NCI-H2081 treated with DMSO at 0.1 percent for 48 hours (cell line): ENCODE measurements at regions not wholly inside any gene's neighbourhood (a gene's known extent, or its start where the extent isn't known, plus 50 kb on each side); places are given as distances from the start of the nearest gene placed in this dataset.
"Not testable (repeated sequence)": the region's sequence is repeated elsewhere in the genome, so short reads cannot be mapped to it uniquely, and the experiment has no call there.

Experiments
- DNase-seq: peaks from one replicate; lab custom pipeline; 2025; lab: John Stamatoyannopoulos, UW

DNA sequence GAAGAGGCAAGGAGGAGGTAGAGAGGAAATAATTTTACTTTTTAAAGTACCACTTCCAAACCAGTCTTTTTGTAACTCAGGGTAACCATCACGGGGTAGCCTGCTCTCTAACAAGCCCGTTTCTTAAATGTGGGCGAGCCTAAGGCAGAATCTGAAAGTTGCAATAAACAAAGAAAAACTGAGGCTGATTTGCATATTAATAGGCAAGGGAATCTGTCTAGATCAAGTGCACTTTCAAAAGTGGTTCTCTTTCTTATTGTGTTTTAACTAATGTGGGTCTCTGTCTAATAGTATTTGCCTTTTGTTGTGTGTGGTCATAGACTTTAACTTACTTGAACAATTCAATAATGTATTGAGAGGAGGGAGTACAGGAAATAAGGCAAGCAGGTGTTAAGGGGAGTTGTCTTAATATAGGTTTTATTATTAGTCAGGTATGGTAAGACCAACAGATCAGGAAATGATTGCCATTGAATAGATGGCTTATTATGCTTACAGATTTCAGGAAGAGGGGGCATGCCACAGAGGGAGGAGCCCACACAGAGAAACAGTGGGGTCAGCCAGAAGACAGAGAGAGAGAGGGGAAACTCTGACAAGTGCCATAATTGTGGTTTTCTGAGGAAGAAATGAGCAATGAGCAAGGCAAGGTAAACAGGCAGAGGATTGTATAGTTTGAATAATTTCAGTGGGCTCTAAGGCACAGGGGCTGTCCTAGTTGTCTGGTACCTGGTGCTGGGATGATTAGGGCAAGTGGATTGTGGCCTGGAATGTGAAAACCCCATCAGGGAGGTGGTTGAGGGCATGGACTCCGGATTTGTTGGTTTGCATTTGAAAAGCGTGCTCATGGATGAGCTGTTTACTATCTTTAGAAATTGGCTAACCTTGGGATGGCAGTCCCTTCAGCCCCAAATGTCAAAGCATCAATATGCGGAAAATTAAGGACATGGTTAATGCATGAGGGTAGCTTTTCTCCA lies 237.2 kb downstream of the TOX3 start:
- DNase-seq = no peak

DNA sequence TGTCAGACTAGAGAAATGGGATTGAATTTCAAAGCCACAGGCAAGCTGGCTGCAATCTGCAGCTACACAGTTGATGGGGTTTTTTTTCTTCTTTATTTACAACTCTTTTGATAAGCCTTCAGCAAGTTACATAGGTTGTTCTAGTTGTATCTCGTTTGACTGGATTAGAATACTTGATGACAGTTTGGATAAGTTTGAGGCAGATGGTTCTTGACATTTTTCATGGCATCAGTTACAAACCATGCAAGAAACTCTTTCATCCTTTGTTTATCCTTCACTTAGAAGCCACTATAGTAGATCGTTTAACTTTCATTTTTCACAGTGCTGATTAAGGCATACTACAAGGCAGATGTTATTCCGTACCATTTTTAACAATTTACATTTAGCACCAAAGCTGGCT lies 238.9 kb downstream of the TOX3 start:
- no peak for DNase-seq

GRCh38 chr16:52301026-52301425 lies 245.9 kb downstream of the TOX3 start:
- DNase-seq = no peak

DNA sequence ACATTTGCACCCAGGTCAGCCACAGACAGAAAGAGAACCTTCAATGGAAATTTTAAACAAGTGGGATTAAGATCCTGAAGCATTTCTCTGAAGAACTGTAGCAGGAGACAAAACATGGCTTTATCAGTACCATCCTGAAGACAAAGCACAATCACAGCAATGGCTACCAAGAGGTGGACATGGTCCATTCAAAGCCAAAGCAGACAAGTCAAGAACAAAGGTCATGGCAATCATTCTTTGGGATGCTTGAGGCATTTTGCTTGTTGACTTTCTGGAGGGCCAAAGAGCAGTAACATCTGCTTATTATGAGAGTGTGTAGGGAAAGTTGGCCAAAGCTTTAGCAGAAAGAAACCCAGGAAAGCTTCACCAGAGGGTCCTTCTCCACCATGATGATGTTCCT lies 248.2 kb downstream of the TOX3 start:
- no peak for DNase-seq

GRCh38 chr16:52296706-52297315 lies 250.1 kb downstream of the TOX3 start:
- DNase-seq = not testable (repeated sequence)

DNA sequence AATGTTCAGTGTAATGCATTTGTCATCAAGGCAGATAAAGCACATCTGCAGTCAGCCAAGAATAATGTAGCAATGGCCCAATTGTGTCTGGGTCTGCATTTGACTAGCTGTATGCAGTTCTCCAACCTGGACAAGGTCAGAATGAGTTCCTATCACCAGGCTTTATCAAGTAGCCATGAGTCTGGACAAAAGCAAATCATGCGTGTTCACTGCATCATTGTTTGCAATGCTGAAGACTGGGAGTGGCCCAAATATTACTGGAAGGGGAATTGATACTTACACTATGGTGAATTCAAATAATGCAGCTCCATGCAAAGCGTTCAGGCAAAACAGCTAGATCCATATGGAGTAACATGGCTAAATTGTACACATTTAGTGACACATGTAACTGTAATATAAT lies 250.9 kb downstream of the TOX3 start:
- no peak for DNase-seq

DNA sequence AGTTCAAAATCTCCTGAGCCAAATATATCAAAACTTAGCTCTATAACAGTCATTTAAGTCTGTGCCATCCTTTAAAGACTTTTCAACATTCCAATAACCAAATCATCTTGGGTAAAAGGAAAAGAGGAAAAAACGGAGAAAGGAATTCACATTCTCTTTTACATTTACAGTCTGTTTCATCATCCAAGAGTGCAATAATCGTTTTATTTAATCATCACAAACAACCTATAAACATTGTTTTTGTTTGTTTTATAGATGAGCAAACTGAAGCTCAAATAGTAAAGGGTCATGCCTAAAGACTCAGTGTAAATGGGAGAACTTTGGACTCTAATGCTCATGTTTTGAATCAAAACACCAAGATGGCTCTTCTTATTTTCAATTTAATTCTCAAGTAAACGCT lies 252.3 kb downstream of the TOX3 start:
- no peak for DNase-seq

GRCh38 chr16:52293204-52293603 lies 253.7 kb downstream of the TOX3 start:
- no peak for DNase-seq

- DNase-seq = no peak
Measured at GRCh38 chr16:52283584-52284375, 263.2 kb downstream of the TOX3 start.

- no peak for DNase-seq
Measured at GRCh38 chr16:52283018-52283417, 263.9 kb downstream of the TOX3 start.

GRCh38 chr16:52280086-52280485 lies 266.9 kb downstream of the TOX3 start:
- no peak for DNase-seq

DNA sequence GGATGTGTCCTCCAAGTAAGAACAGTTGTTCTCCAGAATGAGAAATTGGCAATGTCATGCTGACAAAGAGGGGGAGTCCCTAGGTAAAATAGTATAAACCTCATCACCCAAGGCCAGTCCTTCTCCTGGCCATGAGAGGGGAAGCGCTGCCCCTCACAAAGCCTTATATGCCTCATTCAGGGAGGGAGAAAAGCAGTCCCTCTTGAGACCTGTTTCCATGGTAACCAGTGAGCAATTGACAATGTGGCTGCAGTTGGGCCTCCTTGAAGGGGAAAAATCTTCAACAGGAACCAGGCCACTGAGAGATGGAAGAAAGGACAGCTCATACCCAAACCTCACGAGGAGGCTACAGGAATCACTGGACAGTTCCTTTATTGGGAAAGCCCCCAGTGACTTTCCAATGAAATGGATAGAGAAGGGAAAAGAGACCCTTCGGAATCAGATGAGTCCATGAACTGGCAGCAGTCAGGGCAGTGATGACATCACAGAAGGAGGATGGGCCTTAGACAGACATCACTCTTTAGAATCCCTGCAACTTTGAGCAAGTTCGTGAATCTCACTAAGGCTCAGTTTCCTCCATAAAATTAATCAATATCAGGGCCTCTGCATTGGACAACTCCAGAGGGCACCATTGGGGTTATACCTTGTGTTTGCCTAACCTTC lies 275.7 kb downstream of the TOX3 start:
- no peak for DNase-seq

DNA sequence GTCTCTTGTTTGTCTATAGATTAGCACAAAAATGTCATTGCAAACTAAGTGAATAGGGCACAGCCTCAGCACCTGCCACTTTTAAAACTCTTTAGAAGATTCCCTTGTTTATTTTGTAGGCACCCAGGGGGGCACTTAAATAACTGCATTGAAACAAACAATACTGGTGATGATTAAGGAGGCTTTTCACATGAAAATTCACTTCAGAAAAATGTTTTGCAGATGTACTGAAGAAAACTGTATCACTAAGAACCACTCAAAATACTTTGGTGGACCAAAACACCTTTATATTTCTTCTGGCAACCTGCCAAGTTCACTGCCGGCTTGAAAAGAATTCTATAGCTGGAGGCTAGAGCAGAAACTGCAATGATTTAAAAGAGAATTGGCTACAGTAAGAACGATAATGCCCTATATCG lies 281.5 kb downstream of the TOX3 start:
- DNase-seq = no peak

DNA sequence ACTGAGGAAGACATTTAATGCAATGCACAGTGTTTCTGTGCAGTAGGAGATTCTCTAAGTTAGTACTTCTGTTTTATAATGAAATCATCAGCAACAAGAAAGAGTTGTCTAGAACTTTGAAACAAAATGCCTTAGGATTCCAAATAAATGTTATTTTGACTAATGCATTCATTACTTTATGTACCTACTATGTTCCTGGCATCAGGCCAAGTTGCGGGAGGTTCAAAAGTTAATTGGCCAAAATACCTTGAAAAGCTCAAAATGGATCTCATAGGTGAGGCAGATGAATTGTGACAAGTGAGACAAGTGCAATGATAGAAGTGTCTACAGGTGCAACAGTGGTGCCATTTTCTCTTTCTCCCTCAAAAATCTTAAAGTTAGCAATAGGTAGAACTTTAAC lies 289.4 kb downstream of the TOX3 start:
- no peak for DNase-seq

- DNase-seq = no peak
Measured at GRCh38 chr16:52256310-52257078, 290.4 kb downstream of the TOX3 start.

DNA sequence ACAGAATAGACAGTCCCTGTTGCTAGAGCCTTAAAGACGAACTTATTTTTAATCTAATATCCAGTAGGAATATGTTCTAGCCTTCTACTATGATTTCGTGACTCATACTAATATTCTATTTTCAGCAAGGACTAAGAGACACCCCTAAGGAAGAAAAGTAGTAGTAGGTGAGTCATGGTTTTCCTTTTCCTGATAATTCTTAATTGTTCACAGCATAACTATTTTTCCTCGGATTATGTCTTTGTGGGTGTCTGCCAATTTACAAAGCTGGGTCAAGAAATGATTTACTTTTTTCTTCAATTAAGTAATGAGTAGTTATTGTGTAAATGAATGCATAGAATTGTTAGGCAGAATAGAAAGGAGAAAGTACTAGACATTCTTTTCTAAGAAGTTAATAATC lies 292.2 kb downstream of the TOX3 start:
- no peak for DNase-seq

- no peak for DNase-seq
Measured at GRCh38 chr16:52252680-52253079, 294.3 kb downstream of the TOX3 start.

DNA sequence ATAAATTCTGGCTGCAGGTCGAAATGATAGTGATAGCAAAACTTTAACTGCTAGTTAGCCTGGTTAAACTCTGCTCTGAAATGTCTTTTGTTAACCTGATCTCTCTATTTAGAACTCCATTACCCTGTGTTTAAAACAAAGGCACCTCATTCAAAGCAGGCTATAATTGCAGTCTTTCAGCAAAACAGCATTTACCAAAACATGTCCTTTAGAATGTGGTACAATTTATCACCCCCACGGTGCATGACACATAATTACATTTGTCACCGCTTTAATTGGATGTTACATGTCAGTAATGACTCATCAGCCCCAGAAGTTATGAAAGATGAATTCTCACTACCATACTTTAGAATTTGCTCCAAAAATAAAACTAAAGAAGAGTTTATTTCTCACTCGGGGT lies 295.4 kb downstream of the TOX3 start:
- DNase-seq = no peak

DNA sequence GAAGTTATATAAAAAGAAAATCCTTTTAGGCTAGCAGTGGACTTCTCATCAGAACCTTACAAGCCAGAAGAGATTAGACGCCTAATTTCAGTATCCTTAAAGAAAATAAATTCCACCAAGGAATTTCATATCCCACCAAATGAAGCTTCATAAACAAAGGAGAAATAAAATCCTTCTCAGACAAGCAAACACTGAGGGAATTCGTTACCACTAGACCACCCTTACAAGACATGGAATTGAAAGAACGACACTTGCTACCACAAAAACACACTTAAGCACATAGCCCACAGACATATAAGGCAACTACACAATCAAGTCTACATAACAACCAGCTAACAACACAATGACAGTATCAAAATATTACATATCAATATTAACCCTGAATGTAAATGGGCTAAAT lies 299.2 kb downstream of the TOX3 start:
- DNase-seq = no peak

DNA sequence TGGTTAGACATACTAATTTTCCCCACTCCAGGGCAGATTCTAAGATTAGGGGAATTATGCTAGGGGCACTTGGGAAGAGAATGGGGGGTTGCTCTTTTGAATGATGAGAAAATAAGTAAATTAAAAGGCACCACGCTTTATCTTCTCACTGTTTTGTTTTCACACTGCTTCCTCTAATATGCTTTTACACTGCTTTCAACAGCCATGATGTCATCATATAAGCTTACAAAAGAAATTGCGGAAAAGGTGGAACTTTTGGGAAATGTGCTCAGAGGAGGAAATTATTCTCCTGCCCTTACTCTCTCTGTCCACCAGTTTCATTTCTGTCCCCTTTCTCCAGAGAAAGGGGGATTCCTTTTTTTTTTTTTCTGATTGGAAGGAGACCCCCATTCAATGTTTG lies 308.2 kb downstream of the TOX3 start:
- no peak for DNase-seq

DNA sequence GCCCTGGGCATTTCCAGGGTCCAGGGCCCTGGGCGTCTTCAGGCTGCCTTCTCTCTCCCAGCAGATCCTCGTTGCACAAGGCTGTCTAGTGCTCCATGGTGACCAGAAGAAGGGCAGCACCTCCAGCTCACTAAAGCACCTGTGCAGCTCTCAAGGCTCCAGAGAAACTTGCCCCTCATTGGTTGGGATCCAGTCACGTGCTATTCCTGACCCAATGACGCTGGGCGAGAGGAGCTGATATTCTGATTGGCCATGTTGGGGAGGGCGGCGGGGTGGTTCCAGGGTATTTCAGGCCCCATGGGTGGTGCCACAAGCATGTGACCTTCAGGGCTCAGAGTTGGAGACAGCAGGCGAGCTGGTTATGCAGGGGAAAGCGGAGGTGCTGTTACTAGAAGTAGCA lies 309.1 kb downstream of the TOX3 start:
- no peak for DNase-seq
